Activated T-cell treated with anti-CD3 and anti-CD28 coated beads for 24 hours (primary cell): ENCODE measurements at regions not wholly inside any gene's neighbourhood (a gene's known extent, or its start where the extent isn't known, plus 50 kb on each side); places are given as distances from the start of the nearest gene placed in this dataset.

ENCODE experiments used
- DNase-seq: peaks from one replicate; pipeline ENCODE4 v3.0.0-alpha.2; 2020; ENCODE audit warnings: low read depth

DNA sequence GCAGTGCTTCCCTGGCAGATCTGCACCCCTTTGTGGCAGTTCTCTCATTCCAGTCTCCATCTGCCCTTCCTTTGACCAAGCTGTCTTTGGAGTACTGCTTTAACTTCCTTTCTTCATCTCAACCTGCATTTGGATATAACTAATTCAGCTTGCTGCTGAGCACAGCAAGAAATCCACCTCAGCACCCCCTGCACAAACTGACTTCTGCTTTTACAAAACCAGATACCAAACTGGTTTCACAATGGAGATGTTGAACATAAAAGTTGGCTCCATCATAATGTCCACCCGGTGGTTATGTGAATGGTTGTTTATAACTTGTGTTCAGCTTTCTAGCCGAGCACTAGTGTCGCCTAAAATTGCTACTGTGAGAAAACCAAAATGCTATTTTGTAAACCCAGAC lies 341.1 kb upstream of the SEMA6D start:
- DNase-seq, result no peak

DNA sequence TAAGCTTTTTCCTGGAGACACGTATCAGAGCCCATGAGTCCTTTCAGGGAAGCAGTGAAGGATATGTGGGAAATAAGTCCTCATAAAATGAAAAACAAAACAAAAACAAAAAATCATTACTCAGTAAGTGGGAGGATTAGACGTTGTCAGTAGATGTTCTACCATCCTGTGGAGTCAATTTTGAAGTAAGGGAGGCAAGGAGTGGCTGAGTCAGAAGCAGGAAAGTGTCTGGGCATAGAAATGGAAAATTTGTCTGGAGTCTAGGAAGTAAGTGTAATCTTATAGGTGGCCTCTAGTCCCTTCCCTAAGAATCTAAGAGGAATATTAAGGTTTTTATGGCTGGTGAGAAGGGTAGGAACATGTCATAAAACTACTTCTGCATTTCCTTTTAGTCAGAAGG lies 339.8 kb upstream of the SEMA6D start:
- no peak for DNase-seq

DNA sequence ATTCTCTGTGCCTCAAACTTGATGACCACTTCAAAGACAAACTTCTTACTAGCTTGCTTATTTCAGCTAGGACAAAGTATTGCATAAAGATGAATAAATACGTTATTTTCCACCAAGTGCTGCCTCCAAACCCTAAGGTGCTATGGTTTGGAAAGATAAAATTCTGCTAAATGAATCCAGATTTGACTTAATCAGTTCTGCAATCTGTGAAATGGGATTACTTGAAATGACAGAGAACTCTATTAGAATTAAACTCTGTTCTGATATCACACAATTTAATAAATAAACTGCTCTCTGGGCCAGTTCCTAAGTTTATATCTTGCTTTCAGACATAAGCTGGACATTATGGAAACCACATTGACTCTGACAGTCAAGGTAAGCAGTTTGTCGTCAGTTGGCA lies 338.8 kb upstream of the SEMA6D start:
- no peak for DNase-seq

DNA sequence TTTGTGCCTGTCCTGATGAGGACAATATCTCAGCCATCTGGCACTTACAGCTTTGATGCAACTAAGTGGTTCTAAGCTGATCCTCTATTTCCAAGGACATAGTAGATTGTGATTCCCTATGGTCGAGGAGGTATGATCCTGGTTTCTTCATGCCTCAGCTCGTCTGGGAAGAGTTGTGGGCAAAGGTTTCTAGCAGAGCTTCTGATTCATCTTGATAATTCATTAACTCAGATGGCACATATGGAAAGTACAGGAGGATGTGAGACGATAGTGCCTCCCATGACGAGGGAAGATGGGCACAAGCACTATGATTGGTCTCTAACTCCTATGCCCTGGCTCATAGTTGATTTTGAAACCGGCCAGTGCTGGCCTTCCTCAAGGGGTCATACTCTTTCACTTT lies 334.2 kb upstream of the SEMA6D start:
- no peak for DNase-seq

DNA sequence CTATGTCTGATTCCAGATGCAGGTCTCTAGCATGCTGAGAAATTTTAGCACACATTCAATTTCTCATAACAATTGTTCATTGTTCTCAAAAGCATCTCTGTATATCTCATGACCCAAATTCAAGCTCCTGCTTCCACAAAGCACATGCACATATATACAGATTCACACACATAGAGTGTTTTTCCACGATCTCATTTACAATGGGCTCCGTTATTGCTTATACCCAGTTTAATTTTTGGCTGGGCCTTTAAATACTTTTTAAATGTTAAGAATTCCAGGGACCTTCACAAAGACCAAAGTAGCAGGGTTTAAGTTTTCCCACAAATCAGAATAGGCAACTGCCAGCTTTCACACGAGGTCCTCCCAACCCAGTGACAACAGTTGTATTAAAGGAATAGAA lies 333.5 kb upstream of the SEMA6D start:
- no peak for DNase-seq

DNA sequence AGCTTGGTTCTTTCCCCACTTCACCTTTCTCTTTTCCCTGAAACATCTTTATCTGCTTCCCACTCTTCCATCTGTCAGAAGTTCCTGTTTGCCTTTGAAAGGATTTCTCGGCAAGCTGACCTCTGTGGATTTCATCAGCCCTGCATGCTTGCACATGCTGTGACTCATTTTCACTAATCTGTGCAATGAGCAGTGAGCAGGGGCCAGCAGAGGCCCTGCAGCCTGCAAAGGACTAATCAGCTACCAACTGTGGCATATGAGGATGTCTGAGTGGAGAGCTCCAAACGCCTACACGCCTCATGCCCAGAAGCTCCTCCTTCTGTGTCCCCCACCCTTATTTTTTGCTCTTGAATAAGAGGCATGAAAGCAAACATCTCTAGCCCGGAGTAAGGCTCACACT lies 333.0 kb upstream of the SEMA6D start:
- DNase-seq, result no peak

DNA sequence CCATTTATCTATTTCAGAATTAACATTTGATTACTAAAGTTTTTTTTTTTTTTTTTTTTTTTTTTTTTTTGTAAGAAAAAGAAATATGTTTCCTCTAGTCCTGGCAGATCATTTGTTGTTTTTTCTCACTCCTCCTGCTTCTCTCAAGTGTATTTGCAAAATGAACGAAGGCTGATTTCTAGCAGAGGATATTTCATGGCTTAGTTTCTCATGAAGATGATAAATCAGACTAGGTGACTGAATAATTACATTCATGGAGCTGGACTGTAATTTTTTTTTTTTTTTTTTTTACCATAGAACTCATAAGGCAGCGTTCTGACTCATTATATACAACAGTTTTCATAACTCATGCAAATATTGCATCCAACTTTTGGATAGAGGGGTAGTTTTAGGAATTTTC lies 332.5 kb upstream of the SEMA6D start:
- no peak for DNase-seq

DNA sequence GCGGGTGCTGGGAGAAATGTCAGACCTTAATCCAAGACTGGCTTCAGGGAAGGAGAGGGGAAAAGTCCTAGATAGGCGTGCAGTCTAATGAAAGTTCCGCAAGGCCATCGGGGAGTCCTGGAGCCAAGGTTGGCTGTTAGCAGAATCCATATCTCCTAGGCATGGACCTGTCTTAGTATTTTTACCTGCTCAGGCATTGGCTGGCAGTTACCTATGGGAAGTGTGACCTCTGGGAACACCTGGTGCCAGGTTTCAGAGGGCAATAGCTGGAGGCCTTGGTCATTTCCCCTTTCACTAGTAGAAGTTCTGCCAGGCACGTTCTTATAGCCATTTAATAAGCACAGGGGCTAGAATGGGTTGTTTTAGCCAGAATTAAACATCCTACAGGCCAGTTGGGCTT lies 330.8 kb upstream of the SEMA6D start:
- no peak for DNase-seq

DNA sequence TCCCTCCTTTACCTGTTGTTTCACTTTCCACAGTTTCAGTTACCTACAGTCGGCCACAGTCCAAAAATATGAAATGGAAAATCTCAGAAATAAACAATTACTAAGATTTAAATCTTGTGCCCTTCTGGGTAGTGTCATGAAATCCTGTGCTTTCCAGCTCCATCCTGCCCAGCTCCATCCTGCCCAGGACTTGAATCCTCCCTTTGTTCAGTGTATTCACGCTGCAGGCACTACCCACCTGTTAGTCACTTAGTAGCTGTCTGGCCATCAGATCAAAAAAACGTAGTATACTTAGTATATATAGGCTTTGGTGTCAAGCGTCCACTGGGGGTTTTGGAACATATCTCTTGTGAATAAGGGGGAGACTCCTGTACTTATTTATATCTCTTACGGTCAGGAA lies 329.0 kb upstream of the SEMA6D start:
- DNase-seq, result no peak

DNA sequence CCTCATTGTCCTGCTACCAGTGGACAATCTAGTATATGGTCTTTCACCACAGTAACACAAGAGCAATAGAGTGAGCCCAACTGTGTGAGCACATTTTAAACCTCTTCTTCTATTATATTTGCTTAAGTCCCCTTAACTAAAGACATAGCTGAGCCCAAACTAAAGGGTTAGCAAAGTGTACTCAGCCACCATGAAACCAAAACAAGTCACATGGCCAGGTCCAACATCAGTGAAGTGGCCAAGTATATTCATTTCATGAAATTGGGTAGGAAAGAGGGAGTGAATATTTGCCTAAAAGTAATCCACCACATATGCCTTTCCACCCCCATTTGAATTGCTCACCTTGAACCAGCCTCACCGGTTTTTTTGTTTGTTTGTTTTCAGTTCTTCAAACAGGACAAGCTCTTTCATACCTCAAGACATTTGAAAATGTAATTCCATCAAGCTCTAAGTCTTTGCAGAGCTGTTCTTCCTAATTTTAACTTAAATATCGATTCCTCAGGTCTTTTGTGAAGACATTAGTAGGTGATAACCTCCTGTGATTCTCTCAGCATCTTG lies 327.0 kb upstream of the SEMA6D start:
- DNase-seq, result no peak

DNA sequence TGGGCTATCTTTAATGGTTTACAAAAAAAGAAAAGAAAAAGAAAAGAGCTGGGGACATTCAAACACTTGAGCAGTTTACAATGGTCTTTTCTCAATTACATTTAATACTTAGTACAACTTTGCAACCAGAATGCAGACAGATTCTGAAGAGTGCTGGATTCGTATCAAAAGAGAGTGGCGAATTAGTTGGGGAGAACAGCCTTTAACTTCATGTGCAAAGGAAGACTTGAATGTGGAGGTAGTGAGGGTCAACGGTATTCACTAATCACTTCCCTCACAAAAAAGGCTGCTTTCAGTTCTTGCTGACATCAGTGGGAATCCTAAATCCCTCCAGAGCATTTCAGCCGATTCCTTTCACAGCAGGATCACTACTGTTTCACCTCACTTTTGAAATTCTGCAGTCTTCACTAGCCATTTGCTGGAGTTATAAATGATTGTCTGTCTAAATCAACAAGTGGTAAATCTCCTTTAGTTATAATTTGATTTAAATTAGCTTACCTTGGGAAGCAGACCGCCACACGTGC lies 323.0 kb upstream of the SEMA6D start:
- DNase-seq, result no peak

DNA sequence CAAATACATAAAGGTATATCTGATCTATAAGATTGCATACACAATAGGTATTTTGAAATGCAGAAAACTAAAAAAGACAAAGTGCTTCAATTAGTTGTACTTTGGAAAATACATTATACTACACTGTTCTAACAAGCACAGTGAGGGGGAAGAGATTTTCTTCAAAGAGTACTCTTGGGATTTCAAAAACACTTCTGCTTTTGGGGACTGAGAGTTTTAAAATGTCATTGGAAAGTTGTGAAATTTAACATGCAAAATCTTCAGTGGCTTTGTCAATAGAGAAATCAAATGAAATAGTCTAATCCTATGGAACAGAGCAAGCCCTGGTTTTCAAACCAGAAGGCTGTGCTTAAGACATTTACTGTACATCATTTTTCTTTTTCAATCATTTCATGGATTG lies 322.2 kb upstream of the SEMA6D start:
- no peak for DNase-seq

DNA sequence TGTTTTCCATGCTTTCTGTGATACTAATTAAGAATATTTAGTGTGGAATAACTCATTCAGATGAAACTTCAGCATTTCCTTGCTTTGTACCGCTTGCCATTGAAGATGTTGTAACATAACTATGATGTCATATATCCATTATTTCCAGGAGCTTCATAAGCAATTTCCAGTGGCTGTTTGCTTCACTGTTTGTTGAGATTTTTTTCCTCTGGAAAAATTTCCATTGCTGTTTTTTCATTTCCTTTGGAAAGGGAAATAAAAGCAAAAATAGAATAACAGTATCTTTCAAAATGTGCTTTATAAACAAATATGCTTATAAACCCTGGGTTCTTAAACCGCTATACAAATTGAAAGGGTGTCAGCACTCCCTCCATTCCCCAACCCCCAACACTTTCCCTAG lies 319.6 kb upstream of the SEMA6D start:
- DNase-seq, result no peak

DNA sequence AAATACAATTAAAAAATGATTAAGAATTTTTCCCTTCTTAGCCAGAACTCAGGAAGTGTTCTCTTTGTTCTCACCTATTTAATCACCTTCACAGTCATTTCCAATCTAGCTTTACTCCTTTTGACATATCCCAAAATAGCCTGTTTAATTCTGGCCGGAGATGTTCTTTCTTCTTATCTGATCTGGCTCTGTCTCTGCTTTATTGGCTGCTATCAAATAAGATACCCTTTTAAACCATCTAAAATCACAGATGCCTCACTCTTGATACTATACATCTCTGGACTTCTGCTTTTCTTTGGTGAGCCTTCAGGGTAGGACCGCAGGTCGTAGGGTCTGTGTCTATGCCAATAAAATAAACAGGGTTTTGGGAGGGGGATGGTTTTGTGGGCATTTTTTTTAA lies 319.2 kb upstream of the SEMA6D start:
- DNase-seq, result no peak

DNA sequence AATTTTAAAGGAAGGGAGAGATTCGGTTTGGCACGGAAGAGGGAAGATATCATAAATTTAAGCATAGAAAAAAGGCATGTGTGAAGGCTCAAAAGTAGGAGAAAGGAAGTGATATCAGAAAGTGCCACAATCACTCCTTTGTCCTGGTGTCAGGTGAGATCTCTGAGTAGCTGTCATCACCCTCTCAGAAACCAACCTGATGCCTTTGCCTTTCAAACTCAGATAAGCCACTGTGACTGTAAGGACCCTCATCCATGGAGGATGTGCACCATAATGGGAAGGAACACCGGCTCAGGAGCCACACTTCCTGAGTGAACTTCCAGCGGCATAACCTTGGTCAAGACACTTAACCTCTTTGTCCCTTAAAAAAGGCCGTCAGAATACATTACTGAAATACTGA lies 318.7 kb upstream of the SEMA6D start:
- DNase-seq, result no peak

DNA sequence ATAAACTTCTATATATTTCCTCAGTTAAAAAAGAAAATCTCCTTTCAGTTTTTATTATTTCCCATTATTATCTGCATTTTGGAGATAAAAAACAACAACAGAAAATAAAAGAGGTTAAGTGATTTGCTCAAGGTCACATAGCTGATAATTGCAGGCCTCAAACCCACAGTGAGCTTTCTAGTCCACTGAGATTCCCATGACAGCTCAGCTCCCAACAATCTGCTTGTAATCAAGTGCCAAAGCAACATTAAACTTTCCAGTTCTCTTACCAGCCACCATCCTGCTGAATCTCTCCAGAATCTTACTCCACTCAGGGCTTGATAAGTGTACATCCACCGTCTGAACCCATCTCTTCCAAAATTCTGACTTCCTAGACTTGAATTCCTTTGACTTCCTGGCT lies 318.2 kb upstream of the SEMA6D start:
- no peak for DNase-seq

DNA sequence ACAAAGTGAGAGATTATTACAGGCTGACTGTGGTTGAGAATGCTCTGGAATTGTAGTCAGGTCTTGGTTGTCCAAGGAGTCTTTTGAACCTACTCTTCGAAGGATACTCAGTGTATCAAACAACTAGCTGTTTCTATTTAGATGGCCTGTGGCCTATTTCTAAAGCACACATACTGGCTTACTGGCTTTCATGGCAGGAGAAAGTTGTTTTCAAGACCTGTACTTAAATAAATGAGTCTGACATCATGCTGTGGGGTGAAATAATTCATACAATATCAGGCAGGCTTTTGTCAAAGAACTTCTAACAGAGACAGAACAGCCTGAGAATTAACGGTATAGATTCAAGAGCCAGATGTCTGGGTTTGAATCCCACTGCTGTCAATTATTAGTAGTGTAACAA lies 316.7 kb upstream of the SEMA6D start:
- DNase-seq, result no peak

DNA sequence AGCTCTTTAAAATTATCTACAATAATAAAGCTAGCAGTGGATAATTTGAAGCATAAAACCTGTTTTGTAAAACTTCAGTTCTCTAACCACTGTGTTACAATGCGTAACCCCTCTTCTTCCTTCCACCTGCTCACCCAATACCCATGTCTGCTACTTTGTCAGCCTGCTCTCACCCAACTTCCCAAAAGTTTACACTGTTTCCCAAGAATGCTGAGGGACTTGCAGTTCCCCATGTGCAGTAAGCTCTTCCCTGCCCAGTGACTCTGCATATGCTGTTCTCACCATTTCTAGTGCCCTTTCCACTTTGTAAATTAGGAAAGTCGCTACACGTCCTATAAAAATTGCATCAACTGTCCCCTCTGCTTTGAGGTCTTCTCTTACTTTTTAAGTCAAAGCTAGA lies 315.9 kb upstream of the SEMA6D start:
- DNase-seq, result no peak

DNA sequence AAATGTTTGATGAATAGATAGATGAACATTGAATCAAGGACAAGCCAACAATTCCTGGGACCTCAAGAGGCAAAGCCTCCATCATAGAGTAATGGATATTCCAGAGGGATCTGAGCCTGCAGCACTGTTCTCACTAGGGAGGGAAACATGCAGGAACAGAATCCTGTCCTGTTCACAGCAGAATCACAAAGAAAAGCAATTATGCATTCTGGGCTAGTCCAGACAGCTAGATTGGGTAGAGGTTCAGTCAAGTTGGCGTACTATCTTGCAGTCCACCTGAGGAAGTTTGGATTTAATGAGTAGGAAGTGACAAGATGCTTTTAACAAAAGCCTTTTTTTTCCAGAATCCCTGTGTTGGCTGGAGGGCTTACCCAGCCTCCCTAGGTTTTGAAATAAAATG lies 314.5 kb upstream of the SEMA6D start:
- DNase-seq, result no peak

DNA sequence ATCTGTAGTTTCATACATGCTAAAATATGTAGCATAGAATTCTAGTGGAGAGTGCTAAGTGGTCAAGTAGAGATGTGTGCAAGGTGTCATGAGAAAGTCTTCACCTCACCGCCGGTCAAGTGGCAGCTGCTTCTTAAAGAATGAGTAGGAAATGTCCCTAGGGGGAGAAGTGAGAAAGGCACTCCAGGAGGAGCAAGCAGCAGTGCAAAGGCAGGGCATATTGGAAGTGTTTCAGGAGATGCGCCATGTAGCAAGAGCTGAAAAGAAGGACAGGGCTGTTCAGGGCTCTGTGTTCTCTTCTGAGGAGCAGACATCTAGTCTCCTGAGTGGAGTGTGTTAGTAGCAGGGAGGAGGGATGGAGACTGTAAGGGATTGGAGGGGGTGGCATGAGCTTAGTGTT lies 312.4 kb upstream of the SEMA6D start:
- no peak for DNase-seq

DNA sequence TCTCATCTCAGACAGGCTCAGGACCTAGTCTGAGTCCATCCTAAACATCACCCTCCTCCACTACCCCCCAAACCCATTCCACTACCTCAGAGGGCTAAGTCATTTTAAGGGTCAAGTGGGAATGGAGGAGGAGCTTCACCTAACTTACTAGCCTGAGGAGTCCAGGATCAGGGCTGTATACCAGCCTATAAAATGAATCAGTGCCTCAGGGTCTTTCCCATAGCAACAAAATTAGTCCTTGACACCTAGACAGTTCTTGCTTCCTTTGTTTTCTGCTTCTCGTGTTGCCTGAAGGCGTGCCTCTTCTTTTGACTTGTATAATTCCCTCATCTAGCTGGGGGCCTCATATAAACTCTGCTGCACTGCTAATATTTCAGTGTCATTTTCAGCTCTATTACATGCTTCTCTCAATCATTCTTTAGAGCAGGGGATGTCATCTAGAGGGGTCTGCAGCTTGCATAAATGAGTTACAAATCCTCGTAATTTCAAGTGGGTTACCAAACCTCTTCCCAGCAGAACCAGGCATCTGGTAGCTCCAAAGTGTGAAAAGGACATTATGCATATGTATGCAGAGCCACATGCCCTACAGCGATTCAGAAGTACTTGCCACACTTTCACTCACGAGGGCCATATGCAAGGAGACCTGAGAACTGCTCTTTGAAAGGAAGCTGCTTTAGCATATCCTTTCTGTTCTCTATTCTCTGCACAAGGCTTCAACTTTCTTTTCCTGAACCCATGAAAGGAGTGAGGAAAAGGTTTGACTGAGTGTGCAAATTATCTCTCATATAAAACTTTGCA lies 311.7 kb upstream of the SEMA6D start:
- DNase-seq, result no peak

DNA sequence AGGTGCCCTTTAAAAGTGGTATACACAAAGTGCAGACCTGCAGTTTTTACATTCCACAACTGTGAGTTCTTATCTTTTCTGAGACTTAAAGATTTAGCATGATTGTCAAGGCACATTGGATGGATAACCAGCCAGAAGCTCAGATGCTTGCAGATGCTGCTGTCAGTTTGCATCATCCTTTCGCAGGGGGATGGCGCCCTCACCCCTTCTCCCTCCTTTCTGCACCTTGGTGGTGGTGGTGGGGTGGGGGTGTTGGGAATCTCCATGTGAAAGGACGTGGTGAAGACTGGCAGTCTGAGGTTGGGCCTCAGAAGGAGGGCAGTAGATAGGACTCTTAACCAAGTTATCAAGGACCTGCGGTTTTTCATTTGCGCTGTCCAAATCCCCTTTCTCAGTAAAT lies 309.6 kb upstream of the SEMA6D start:
- no peak for DNase-seq

DNA sequence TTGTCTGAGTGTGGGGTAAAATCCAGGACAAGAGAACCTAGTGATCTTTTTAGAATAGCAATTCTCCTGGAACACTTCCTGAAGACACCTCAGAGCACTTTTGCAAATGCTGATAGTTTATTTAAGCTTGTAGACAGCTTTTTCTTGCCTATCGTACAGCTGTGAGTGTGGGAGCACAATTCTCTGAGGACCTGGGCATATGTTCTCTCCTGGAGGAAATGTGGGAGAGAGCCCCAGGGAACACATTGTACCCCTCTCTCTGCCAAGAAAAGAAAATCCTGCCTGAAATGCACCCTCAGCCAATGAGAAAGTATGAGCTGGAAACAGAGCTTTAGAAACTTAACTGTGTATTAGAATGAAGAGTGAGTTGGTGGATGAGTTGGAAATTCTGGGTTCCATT lies 308.3 kb upstream of the SEMA6D start:
- DNase-seq, result no peak

DNA sequence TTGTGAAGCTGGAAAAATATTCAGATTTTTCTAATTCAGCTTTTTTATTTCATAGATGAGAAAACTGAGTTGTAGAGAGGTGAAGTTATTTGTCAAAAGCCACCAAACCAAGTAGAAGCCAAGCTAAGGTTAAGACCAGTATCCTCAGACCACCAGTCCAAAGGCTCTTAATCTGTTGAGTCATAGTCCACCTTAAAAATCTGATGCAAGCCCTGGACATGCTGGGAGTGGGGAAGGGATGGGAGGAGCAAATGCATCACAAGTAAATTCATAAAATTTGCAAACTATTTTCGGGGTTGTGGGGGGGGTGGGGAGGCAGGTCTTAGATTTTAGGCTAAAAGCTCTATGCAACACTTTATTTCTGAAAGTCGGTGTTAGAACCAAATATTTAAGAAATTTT lies 307.7 kb upstream of the SEMA6D start:
- DNase-seq, result no peak
